Fibroblast of skin of left biceps (primary cell): ENCODE measurements at regions not wholly inside any gene's neighbourhood (a gene's known extent, or its start where the extent isn't known, plus 50 kb on each side); places are given as distances from the start of the nearest gene placed in this dataset.

ENCODE experiments used
- DNase-seq, 2 experiments: peaks; one replicate each; pipeline ENCODE4 v3.0.0-alpha.2; 2013; ENCODE audit warnings: low read depth in 2 of 2

DNA sequence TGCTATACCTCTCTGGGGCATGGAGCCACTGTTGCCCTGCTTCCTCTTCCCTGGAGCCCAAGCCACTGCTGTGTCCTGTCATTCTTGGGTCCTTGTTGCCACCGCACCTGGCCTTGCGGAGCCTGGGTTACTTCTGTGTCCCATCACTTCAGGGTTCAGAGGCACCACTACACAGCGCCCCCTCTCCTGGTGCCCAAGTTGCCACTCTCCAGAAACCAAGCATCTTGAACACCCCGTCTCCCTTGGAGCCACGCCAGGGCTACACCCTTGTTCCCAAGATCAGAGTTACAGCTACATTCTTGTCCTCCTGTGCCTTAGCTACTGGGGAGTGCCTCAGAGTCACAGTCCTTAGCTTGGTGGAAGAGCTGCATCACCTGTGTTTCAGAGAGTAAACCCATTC, 147.2 kb upstream of the CD180 start:
- no peak for DNase-seq

DNA sequence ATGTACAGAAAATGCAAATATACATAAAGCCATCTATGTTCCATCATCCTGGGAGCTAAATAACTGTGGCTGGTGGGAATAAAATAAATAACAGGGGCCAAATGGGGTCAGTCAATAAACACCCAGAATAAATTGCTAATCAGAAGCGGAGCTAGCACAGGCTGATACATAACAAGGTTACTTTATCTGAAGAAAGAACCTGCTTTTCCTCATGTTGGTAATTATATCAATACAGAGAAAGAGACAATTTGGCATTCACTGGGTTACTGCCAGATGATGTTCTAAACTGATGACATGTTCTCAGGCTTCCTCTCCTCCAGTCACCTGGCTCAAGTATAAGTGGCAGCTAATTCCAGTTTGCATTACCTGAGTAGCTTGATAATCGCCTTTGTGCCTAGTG, 144.9 kb upstream of the CD180 start:
- no peak for DNase-seq

DNA sequence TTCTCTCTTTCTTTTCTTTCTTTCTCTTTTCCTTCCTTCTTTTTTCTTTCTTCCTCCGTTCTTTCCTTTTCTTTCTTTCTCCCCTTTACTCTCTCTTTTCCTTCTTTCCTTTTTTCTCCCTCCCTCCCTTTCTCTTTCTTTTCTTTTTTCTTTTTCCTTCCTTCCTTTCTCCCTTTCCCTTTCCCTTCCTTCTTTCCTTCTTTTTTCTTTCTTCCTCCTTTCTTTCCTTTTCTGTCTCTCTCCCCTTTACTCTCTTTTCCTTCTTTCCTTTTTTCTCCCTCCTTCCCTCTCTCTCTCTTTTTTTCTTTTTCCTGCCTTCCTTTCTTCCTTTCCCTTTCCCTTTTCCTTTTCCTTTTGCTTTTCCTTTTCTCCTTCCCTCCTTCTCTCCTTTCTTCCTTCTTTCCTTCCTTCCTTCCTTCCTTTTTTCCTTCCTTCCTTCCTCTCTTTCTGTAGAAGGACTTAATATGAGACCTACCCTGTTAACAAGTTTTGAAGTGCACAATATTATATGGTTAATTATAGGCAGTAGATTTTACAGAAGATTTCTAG, 142.7 kb upstream of the CD180 start:
- DNase-seq = no peak

DNA sequence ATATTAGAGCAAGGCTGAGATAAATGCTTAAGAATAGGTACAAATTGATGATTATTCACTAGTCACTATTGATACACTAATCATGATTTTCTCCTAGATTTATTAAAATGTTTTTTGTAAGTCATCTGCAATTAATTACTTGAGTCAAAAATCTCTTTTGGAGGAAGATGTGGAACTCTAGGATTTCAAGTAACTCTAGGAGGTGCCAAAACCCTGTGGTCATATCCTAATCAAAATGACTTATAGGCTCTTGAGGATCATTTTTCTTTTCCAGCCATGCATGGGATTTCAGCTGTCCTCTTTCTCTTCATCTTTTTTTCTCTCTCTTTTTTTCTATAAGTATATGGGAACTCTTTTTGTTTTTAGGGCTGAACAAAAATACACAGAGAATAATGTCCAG, 141.8 kb upstream of the CD180 start:
- peak; percentile 60 to 62 for DNase-seq

DNA sequence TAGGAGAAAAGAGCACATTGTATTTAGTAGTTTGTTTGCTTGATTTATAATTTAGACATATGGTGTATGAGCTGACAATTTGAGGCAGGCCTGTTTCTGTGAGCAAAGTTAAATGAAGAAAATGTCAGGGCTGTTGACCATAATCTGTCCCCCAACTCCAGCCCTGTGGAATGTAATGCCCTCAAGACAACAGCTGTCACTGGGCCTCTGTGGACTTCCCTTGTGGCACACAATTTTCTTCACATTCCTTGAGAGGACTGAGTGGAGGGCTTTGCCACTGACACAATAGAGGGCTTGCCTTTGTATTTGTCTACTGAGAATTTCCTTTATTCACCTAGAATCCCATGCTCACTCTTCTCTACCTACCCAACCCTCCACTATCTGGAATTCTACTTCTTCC, 141.2 kb upstream of the CD180 start:
- no peak for DNase-seq

DNA sequence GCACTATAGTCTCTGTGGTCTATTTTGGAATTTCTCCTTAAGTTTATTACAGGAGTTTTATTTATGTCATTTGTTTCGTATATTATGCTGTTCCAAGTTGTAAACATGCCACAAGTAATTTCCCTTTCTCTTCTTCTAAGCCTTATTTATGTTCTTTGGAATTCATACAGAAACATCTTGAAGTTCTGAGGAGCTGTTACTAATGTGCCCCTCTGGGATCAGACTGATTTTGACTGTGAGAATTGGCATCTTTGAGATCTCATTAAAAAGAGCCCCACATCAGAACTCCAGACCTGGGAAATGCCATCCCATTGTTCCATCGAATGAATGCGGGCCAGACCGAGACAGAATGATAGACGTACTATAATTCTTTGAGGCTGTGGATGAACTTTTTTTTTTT, 138.8 kb upstream of the CD180 start:
- DNase-seq = no peak

DNA sequence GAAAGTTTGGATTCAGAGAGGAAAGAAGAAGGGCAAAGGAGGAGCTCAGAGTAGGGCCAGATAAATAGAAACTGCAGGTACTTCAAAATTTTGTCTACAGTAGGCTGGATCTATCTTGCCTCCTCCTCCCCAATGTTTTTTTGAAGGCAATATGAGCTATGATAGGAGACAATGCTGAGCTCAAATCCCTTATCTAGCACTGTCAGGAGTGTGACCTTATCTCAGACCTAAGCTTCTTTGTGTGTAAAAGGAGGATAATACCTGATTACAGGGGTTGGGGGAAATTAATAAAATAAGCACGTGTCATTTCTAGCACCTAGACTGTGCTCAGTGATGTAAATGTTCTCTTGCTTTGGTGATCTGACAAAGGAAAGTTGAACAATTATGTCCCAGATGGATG, 137.8 kb upstream of the CD180 start:
- no peak for DNase-seq

DNA sequence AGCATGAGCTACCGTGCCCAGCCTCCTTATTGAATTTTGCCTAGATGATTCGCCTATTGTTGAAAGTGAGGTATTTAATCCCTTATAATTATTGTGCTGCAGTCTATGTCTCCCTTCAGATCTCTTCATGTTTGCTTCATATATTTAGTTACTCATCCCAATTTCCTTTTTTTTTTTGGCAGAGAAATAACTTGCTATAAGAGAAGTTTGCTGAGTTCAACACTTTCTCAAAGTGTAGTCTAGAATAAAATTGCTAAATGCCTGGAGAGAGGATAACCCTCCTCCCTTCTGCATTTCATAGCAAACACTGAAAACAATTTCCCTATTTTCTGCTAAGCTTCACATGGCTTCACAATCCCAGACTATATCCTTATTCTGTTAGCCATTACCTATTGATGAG, 136.6 kb upstream of the CD180 start:
- DNase-seq = no peak

DNA sequence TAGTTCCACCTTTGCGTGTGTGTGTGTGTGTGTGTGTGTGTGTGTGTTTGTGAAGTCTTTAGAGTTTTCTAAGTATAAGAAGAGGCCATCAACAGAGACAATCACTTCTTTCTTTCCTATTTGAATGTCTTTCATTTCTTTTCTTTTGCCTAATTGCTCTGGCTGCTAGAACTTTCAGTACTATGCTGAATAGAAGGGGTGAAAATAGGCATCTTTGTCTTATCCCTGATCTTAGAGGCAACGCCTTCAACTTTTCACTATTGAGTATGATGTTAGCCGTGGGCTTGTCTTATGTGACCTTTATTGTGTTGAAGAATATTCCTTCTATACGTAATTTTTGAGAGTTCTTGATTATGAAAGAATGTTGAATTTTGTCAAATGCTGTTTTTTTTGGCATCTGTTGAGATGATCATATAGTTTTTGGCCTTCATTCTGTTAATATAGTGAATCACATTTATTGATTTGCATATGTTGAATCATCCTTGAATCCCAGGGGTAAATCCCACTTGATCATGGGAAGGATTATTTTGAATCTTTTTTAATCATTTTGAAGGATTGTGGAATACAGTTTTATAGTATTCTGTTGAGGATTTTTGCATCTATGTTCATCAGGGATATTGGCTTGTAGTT, 134.8 kb upstream of the CD180 start:
- DNase-seq = no peak

DNA sequence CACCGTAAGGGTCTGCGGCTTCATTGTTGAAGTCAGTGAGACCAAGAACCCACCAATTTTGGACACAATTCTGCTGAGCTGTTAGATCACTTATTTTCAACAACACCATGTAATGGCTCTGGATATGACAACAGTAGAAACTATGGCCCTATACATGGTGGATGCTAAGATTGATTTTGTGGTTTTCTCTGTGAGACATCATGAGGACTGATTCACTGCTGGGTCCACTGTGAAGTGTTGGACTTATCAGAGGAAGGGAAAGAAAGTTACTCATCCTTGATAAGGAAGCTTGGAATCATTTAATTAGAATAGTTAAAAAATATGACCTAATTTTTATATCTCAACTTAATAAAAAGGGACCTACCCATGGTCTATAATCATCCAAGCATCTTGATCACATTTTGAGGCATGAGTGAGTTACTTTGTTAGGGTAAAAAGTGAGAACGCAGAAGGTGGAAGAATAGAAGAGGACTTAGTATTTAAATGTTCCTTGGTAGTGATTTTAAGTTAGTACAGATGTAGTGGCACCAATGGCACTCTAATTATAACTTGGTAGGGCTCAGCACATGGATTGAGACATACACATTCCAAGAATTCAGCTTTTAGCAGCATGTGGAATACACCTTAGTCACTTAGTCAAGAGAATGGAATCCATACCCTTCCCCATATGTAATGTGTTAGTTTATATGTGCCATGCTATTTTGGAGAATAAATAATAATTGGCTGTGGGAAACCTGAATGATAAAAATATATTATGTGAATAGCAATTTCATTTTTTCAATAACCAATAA, 123.5 kb upstream of the CD180 start:
- no peak for DNase-seq

DNA sequence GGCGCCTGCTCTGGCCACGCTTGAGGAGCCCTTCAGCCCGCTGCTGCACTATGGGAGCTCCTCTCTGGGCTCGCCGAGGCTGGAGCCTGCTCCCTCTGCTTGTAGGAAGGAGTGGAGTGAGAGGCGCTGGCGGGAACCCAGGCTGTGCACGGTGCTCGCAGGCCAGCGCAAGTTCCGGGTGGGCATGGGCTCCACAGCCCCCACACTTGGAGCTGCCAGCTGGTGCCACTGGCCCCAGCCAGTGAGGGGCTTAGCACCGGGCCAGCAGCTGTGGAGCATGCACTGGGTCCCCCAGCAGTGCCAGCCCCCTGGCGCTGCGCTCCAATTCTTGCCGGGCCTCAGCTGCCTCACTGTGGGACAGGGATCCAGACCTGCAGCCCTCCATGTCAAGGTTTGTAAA, 122.1 kb upstream of the CD180 start:
- no peak for DNase-seq

DNA sequence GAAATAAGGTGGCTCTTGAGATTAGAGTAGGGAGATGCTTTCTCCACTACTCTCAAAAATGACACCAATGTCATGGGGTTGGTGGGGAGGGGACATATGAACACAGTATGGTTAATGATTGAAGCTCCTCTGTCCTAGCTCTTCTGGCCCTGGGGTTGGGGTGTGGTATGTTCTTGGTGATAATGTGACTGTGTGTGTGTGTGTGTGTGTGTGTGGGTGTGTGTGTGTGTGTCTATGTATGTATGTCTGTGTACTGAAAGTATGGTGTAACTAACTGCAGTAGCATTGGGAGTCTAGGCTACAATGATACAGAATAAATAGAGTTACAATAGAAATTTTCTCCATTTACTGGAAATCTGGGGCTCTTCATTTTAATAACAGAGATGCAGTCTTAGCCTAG, 121.0 kb upstream of the CD180 start:
- no peak for DNase-seq

DNA sequence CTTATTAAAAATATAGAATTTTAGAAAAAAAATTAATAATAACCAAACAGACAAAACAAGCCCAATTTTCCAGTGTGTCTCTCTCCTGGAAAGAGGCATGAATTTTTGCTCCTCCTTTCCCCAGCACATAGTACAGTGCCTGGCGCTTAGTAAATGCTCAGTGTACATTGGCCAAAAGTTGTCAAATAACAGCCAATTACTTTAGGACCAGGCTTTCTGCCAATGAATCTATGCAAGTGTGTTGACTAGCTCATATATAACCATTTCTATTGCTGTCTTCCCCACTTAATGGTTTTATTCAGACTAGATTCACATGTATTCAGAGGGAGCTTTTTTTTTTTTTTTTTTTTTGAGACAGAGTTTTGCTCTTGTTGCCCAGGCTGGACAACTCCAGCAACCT, 120.1 kb upstream of the CD180 start:
- DNase-seq = no peak

DNA sequence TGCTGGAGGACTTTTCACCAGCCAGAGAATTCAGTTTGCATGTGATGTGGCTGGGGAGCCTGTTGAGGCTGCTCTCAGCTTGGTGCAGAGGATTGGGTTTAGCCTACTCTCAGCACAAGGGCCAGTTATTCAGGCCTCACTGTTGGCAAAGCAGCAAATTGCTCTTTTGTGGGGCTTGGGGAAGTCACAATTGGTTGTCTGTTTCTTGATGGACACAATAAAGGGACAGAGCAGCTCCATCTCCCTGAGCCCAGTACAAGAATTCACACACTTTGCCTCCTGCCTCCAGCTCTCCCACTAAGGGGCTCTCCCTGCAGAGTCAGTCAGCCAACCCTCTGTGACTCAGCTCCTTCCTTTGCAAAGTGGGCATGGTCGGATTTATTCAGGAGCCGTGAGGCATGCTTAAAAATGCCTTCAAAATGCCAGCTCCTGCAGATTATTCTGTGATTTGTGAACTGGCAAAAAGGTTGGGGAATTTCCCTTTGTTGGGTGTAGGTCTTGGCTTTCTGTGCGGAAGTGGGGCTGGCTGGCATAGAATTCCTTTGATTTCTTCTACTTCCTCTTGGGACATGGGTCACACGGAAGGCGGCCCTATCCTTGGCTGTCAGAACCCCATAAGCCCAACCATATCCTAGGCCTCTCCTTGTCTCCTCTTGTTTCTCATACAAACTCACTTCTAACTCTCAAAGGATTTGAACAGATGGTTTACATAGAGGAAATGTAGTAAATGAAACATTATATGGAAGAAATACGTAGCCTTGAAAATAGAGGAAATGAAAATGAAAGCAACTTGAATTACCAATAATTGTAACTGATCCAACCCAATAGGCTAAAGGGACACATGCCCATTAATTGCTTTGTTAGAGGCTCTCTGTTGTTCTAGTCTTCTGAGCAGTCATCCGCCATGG, 118.7 kb upstream of the CD180 start:
- DNase-seq = no peak

DNA sequence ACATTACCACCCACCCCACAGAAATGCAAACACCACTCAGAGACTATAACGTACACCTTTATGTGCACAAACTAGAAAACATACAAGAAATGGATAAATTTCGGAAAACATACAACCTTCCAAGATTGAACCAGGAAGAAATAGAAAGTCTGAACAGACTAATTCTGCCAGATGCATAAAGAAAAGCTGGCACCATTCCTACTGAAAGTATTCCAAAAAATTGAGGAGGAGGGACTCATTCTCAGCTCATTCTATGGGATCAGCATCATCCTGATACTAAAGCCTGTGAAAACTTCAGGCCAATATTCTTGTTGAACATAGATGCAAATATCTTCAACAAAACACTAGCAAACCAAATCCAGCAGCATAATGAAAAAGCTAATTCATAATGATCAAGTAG, 115.1 kb upstream of the CD180 start:
- DNase-seq = no peak

DNA sequence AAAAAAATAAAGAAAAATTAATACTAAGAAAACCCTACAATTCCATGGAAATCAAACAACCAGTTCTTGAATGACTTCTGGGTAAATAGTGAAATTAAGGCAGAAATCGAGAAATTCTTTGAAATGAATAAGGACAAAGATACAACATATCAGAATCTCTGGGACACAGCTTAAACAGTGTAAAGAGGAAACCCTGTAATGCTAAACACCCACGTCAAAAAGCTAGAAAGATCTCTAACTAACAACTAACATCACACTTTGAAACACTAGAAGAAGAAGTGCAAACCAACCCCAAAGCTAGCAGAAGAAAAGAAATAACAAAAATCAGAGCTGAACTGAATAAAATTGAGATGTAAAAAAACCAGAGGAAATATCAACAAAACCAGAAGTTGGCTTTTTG, 114.6 kb upstream of the CD180 start:
- DNase-seq = no peak

DNA sequence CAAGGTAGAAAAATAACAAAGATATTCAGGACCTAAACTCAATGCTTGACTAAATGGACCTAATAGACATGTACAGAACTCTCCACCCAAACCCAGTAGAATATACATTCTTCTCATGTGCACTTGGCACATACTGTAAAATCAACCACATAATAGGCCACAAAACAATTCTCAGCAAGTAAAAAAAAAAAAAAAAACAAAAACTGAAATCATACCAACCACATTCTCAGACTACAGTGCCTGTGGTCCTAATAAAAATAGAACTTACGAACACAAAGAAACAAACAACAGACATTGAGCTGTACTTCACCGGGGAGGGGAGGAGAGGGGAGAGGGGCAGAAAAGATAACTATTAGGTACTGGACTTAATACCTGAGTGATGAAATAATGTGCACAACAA, 114.1 kb upstream of the CD180 start:
- DNase-seq = no peak

DNA sequence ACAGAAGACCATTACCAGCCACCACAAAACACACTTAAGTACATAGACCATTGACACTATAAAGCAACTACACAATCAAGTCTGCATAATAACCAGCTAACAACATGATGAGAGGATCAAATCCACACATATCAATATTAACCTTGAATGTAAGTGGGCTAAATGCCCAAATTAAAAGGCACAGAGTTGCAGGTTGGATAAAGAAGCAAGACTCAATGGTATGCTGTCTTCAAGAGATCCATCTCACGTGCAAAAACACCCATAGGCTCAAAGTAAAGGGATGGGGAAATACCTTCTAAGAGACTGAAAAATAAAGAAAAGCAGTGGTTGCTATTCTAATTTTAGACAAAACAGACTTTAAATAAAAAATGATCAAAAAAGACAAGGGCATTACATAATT, 113.6 kb upstream of the CD180 start:
- no peak for DNase-seq

DNA sequence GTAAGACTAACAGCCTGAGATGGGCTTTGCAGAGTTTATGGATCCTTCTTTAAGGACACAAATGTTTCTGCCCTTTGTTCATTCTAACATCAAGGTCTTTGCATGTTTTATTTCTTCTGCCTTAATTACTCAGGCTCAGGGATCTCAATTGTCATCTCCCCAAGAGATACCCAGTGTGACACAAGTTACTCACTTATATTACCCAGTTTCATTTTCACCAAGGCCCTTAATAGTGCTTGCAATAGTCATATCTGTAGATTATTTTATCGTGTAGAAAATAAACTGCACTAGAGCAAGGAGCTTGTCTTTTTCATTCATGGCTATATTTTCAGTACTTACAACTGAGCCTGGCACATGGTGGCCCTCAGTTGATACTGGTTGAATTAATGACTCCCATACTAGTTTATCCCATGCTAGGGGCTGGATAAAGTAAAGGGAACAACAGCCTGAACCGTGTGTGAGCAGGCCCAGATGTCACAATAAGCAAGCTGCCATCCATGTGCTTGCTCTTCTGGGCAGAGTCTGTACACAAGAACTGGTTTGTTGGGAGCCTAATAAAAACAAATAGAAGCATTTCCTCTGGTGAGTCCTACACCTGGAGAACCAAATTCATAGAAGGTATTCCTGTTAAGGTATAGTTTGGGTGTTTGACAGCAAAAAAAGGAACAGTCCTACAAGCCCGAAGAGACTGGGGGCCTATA, 112.5 kb upstream of the CD180 start:
- no peak for DNase-seq

DNA sequence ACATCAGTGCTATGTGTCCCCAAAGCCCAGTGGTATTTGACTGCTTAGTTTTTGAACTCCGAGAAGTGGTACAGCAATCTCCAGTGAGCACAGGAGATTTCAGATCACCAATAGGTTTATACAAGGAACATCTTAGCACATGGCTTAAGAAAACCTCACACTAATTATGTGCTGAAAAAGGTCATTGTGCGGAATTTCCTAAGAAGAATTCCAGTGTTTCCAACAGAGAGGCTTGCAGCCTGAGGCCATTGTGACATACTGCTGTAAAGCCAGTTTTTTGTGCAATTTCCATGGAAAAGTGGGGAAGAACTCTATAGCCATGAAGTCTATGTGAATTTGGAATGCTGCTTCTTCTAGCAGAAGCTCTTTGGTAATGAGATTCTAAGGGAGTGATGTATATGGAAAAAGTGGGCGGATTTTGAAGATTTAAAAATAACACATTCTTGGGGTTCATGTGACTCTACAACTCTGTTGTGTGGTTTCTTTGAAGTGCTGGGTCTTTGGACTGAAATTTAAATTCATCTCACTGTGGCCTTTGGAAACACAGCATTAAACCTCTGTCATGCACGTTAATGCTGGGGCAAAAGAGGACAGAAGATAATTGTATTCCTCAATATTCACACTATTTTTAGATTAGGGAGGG, 110.5 kb upstream of the CD180 start:
- DNase-seq = no peak
